C1 segment of cervical spinal cord (tissue), 14 donors: ENCODE measurements at regions not wholly inside any gene's neighbourhood (a gene's known extent, or its start where the extent isn't known, plus 50 kb on each side); places are given as distances from the start of the nearest gene placed in this dataset.
A peak's percentile ranks its signal among the peaks of the same experiment; 100 is the strongest.

Experiments
- DNase-seq, 14 donors: peaks; one replicate each; lab custom pipeline; 2025; lab: John Stamatoyannopoulos, UW

DNA sequence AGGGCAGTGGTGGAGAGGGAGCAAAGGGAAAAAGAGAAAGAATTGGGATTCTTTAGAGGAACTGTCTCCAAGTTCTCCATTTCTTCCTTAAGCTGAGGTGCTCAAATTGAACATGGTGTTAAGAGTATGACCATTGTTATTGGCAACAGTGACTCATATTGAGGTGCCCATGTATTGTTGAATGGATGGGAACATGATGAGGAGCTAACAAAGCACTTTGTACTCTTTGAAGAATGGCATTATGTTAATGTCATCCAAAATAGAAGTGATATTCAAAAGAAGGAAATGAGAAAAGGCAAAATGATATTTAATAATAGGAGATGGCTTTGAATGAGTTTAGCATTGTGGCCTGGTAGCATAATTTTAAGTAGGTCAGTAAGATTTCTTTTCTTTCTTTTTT is 261.1 kb downstream of the QKI start:
- no peak for DNase-seq

DNA sequence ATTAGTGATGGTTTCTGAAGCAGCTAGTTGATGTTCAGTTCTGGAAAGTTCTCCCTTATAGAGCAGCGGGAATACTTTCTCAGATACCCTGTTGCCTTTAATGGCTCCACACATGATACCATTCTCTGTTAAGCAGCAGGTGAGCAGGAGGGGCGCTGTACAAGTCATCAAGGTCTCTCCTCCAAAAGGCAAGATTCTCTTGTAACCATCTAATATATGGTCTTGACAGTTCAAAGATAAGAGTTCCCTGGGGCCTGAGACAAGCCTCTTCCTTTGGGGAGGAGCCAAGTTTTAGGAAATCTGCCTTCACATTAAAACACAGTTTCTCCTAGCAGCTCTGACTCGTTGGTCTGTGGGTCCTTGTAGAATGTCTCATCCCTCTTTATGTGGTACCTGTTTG is 258.2 kb downstream of the QKI start:
- DNase-seq, result no peak

DNA sequence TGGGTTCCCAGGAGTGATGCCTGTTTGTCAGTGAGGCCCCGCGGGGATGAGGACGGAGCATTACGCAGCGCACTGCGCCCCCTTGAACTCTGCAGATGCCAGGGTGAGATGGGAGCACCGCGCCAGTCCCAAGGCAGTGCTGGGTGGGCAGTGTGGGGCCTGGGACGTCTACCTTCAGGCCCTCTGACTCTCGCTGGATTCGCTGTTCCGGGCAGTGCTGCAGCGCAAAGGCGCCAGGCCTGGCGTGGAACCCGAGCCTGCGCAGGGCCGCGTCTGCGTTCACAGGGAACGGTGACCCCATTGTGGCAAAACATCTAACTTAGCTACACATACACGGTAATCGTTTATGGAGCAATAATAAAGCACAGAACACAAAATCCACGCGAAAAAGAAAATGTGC is 257.3 kb downstream of the QKI start:
- DNase-seq, result no peak

DNA sequence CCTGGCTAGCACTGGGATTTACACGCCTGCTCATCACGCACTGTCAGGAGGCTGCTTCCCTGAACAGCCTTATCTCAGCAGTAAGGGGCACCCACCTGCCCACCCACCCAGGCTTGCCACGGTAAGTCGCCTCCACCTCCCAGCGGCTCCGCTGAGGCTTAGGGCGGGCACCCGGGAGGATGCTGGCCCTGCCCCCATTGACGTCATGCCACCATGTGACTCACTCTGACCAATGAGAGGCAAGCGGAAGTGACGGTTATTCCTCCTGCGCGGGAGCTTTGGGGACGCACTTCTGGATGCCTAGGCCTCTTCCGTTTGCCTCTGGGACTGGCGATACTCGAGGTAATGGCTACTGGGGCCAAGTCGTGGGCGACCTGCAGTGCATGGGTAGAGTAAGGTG is 256.8 kb downstream of the QKI start:
- DNase-seq, result no peak

DNA sequence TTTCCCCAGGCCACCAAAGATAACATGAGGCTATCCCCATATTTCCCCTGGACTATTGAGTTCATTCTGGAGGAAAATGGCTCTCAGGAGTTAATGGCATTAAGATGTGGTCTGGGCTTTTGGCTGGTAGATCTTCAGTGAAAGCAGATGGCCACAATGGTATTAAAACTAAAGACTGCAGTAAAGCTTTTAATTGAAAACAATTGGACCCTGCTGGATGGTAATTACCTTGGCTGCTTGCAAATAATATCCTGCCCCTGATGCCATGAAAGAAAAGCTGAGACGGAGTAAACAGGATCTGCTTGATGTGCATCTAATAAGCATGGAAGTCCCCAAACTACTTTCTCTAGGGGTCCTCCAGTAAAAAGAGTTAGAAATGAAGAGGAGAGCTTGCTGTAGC is 255.8 kb downstream of the QKI start:
- DNase-seq, result no peak

DNA sequence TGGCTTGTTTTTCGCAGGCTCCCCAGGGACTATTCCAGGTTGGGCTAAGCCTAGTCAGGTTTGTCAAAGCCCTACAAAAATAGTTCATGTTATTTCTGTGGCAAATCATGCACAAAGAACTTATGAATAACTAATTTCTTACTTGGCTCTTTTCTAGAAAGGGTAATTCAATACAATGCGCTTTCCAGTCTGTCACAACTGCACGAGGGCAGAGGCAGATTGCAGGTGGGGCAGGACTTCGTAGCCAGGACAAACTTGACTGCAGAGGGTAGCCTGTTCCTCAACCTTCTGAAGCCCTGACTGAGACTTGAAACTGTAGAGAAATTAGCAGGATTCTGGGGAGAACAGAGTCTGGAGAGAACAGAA is 253.5 kb downstream of the QKI start:
- DNase-seq, result no peak

DNA sequence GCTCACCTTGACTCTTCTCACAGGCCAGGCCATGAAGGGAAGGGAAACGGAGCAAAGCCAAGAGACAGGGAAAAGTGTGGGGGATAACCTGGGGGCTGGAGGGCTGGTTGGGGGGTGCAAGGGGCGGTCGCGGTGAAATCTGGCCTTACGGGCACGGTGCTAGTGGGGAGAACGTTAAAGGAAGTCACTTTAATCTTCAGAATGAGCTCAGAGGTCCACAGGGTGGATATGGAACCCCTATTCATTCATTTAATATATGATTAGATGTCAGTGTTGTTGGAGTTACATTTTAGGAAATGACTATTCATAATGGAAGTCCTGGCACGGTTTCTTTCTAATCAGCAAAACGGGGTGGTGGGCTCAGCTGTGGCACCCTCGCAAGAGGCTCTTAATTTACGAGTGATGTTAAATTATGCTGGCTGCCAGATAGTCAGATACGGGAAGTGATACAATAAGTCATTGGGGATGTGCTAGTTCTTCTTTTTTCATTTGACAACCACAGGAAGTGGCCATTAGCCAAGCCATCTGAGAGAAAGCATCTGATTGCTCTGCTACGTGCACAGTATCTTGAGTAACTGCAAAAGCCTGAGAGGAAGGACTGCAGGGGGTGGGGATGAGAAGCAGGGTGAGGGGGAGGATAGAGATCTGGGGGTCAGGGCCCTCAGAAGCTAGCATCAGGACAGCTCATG is 253.0 kb downstream of the QKI start:
- DNase-seq, result peak in 8 of 14 donors; percentile 7 to 54 (median 20)

DNA sequence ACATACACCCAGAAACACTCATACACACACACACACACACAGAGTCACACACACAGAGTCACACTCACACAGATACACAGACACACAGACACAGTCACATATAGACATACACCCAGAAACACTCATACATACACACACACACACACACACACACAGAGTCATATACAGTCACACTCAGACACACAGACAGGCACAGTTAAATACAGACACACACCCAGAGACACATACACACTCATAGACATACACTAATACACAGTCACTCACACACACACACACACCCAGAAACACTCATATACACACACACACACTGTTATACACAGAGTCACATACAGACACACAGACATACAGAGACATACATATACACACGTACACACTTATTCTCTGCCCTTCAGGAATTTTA is 250.9 kb downstream of the QKI start:
- DNase-seq, result no peak

DNA sequence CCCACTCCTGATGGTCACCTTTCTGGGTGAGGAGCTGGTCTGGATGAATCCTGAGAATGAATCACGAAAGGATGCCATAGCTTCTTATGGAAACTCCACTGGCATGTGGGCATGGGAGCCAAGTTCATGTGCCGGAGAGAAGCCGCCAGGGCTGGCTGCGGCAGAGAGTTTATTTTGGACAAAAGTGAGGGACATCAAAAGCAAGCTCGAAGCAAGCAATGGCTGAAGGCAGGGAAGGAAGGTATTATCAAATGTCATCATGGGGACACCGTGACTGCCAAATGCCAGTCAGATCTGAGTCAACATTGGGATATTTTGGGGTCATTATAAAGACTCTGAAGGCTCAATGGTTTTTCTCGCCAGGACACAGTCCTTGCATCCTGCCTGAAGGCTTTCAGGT is 249.1 kb downstream of the QKI start:
- DNase-seq, result no peak

DNA sequence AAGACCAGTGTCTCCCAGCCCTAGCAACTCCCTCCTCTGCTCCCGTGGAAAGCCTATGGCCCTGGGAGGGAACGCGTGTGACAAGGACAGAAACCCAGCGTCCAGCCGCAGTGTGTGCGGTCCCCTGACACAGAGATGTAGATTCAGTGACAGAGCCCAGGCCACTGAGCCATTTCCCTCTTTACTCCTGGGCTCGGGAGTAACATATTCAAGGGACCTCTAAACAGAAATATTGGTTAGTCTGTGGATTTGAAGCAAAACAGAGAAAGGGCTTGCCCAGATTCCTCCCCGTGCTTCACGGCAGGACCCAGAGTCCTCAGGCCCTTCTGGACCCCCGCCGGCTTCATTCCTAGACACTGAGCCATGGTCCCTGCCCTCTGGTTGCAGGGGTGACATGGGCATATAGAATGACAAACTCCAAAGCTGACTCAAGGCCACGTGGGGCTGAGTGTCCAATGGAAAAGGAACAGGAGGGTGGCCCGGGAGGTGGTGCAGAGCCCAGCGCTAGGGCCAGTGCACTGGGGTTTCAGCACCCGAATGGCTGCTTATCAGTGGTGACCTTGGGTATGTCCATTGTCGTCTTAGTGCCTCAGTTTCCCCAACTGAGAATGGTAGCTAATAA is 248.2 kb downstream of the QKI start:
- DNase-seq, result no peak

DNA sequence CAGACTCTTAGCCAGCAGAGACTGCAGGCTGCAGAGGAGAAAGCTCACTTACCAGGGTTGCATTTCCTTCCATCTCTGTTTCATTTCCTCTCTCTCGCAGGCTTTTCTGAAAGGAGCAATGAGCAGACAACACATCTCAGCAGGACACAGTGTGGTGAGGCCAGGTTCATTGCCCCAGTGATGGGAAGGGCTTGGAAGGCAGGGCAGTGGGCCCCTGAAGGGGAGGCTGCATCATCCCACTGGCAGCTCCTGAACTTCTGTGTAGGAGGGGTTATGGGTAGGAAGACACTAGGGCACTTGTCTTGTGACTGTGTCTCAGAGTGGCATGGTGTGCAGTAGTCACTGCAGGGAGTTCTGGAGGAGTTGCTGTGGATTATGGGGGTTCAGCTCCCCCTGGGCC is 246.8 kb downstream of the QKI start:
- peak in 7 of 14 donors; percentile 10 to 71 (median 27) for DNase-seq

DNA sequence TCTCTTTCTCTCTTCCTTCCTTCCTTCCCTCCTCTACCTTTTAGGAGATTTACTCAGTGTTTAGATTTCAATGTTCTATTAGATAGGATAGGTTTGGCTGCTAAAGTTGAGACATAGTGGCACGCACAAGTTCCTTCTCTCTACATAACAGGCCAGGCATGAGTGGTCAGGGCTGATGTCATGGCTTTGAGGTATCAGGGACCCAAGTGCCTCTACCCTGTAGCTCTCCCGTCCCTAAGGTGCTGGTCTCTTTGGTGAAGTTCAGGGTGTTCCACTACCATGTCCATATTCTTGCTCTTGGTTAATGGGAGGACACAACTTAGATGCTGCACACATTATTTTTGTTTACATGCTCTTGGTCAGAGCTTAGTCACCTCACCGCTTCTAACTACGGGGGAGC is 245.3 kb downstream of the QKI start:
- DNase-seq, result no peak

DNA sequence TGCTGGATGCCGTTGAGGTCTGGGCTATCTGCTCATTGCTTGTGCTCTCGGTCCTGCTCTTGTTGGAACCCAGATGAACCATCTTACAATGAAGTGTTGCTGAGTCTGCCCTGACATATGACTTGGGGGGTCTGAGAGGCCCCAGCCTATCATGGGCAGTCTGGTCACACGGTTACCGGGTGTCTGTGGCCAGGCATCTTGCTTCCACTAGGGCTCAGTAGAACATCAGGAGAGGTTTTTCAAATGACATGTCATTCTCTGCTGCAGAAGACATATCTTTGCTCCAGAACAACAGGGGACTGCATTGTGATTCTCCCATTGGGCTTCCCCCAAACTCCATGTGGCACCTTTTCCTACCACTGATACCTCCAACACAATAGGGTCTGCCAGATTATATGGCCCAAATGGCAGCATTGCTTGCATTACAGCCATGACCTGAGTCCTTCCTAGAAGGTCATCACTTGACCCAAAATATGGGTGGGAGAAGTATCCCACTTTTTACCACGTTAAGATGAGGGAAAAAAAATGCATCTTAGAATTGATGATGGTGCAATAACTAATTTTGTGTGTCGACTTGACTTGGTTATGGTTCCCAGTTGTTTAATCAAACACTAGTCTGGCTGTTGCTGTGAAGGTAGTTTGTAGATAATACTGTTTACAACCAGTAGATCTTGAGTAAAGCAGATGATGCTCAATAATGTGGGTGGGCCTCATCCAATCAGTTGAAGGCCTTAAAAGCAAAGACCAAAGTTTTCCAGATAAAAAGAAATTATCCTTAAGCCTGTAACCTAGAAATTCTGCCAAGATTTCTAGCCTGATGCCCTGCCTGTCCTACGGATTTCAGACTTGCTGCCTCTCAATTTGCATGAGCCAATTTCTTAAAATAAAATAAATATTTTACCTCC is 241.0 kb downstream of the QKI start:
- DNase-seq, result no peak

DNA sequence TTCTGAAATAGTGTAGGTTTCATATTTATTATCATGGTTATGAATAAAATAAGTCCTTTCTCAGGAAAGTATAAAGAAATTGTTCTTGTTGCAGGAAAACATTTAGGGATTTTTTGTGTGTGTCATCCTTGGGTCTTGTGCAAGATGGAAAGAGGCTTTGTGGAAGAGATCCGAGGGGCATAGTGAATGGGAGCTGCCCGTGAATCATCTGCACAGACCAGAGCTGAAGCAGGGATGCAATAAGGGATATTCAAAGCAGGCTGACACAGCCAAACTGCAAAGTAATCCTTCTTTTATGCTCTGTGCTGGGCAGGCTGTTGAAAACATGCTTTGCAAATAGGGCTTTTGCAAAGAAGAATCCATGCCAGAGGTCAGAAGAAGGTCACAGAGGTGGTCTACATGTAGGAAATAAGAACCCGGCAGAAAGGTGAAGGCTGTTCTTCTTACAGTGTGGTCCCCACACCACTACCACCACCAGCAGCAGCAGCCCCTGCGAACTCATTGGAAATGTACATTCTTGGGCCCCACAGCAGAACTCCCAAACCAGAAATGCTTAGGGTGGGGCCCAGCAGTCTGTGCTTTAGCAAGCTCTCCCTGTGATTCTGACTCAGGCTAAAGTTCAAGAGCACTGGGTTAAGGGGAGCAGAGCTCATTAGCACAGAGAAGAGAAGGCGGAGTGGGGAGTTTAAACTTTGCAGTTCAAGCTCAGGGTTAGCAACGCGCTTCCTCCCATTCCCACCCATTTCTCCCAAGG is 237.6 kb downstream of the QKI start:
- peak in 1 of 14 donors; percentile 37 for DNase-seq

DNA sequence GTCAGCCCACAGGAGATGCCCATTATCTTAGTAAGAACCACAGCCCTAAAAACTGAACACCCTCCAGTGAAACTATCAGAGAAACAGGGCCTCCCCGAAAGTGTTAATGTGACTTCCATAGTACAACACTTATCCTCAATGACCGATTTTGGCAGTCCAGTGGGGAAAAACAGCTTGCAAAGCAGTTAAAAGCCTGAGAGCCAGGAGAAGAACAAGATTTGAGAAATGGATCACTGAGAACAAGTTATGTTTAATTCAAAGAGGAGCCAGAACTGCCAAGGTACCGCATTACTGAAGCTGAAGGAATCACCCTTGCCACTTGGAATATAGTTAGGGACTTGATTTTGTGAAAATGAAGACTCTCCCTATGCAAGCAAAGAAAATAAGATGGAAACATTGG is 236.9 kb downstream of the QKI start:
- DNase-seq, result no peak

DNA sequence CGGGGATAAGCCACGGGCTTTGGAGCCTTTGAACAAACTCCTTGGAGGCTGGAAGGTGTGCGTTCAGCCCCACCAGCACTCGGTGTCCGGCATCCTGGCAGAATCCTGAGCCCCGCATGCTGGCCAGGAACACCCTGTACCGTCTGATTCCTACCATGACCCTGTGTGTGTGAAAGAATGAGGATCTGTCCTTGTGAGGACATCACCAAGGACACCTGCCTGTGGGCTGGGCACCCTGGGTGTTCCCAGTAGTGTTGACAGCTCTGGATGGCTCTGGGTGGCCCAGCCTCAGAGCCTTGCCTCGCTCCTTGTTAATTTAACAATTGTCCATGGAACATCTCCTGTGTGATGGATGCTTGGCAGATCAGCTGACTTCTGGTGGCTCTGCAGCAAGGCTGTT is 234.3 kb downstream of the QKI start:
- DNase-seq, result no peak

DNA sequence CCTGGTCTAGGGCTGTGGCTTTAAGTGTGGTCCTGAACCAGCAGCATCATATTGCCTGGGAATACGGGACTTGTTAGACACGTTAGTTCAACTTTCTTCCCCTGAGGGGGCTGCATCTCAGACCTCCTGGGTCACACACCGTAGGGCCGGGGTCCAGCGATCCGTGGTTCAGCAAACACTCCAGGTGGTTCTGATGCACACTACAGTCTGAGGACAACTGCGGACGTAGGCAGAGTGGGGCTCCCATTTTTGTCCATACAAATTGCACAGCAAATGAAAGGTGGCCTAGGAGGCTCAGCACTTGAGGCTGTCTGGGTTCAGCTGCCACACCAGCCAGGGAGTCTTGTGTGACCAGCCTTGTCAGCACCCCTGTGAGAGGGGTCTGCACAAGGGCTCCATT is 233.1 kb downstream of the QKI start:
- no peak for DNase-seq

DNA sequence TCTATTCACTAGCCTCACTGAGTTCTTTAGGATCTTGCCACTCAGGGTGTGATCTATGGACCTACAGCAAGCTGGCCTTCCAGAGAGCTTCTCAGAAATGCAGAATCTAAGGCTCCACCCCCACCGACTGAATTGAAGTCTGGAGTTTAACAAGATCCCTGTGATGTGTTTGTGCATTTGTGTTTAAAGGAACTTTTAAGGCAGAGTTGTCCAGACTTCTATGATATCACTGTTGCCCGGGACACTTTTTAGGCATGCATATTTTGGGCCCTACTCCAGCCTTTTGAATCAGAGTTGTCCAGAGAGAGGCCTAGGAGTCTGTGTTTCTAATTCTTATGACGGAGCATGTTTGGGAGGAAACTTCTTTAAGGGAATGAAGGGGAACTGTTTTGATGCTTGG is 232.3 kb downstream of the QKI start:
- no peak for DNase-seq

DNA sequence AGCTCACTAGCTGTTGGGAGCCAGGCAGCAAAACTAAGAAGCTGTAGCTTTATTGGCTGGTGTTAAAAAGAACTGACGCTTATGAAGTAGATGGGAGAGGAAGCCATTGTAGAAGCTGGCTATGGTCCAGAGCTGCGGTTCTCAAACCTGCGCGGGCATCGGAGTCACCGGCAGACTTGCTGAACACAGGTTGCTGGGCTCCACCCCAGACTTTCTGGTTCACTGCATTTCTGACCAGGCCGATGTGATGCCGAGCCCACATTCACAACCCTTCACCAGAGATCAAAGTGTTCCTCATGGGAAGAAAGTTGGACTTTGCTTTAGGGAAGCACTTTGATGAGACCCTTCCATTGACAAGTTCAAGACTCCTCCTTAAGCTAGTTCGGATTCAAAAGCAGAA is 231.6 kb downstream of the QKI start:
- DNase-seq, result no peak

DNA sequence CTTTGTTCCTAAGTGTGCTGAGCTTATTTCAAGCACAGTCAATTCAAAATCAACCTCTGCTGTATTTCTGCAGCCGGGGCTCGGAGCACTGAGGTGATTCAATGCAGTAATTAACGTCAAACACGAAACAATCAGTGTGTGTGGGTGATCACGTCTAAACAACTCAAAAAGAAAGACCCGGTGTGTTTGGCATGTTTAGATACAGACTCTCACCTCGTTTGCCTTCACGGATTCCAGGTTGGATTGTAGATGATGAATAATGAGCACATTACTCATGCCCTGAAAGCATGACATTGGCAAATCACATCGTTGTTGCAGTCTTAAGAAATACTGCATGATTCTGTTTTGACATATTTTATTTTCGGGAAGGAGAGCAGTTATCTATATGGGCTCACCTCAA is 231.0 kb downstream of the QKI start:
- DNase-seq, result no peak

DNA sequence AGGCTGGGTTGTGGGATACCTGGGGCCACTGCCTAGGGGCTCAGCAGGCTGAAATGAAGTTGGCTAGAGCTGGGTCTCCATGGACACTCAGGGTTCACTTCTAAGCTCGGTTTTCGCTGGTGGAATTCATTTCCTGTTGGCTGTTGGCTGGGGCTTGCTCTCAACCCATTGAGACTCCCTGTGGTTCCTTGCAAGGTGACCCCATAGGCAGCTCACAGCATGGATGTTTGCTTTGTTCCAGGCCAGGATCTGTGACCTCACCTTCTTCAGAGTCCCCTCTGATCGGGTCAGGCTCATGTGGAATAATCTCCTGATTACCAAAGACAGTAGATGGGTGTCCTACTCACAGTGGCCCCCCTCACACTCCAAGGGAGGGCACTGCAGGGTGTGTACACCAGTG is 229.3 kb downstream of the QKI start:
- DNase-seq, result no peak

DNA sequence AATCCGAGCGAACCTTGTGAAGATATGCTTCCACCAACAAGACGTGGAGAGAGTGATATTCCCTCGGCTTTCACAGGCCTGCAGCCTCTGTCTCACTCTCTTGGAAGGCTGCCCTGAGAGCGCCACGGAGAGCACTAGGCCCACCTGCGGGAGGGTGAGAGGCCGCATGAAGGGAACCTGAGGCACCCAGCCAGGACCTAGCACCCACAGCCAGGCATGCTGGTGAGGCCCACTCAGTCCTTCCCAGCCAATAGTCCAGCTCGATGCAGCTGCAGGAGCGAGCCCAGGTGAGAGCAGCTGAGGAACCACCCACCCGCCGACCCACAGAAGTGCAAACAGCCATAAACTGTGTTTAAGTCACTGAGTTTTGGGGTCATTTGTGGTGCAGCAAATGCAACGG is 227.2 kb downstream of the QKI start:
- DNase-seq, result no peak
